B cell (primary cell): ENCODE measurements at regions not wholly inside any gene's neighbourhood (a gene's known extent, or its start where the extent isn't known, plus 50 kb on each side); places are given as distances from the start of the nearest gene placed in this dataset.

ENCODE experiments used
- EZH2 ChIP-seq: IDR thresholded peaks from 2 replicates; pipeline ENCODE4 v1.6.1; 2012; ENCODE audit warnings: borderline replicate concordance, low read depth, mild to moderate bottlenecking, moderate library complexity, low read length; ENCODE audit not compliant: insufficient read depth, poor library complexity, severe bottlenecking
- TF ChIP-seq, protein P1 (sequence below): fragments of 200-600 bp; IDR thresholded peaks from one replicate; pipeline ENCODE4 v1.8.0; 2022; ENCODE audit warnings: antibody characterized with exemption, mild to moderate bottlenecking

DNA sequence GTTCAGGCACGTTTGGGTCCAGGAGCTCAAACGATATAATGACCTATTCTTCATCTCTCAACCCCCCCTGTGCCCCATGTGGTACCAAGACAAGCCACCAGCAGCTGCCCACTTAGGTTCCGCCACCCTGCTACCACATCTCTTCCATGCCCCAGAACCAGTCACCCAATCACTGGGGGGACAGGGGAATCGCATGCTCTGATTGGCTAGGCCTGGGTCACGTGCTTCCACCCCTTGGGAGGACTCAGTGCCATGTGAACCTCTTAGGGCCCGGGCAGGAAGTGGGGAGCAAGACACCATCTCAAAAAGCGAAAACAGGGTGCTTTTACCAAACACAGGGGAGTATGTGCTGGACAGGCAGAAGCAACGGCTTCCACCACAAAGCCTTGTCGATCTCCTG, 91.3 kb downstream of the KATNIP start:
- TF ChIP-seq, protein P1, sequence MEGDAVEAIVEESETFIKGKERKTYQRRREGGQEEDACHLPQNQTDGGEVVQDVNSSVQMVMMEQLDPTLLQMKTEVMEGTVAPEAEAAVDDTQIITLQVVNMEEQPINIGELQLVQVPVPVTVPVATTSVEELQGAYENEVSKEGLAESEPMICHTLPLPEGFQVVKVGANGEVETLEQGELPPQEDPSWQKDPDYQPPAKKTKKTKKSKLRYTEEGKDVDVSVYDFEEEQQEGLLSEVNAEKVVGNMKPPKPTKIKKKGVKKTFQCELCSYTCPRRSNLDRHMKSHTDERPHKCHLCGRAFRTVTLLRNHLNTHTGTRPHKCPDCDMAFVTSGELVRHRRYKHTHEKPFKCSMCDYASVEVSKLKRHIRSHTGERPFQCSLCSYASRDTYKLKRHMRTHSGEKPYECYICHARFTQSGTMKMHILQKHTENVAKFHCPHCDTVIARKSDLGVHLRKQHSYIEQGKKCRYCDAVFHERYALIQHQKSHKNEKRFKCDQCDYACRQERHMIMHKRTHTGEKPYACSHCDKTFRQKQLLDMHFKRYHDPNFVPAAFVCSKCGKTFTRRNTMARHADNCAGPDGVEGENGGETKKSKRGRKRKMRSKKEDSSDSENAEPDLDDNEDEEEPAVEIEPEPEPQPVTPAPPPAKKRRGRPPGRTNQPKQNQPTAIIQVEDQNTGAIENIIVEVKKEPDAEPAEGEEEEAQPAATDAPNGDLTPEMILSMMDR, result no peak
- TF ChIP-seq EZH2, result no peak
